Endothelial cell of umbilical vein (primary cell): ENCODE measurements at regions not wholly inside any gene's neighbourhood (a gene's known extent, or its start where the extent isn't known, plus 50 kb on each side); places are given as distances from the start of the nearest gene placed in this dataset.

Experiments used
- BruUV-seq: library from RNA; stranded (reverse); fragments of 400-500 nt; replicated peaks from 2 replicates; lab custom pipeline; 2021; lab: Mats Ljungman, UMichigan
- CTCF ChIA-PET: fragments of 300-600, 350-600 bp; sonication (Branson Sonifier 250); formaldehyde crosslinking; loops from one replicate; lab custom pipeline; 2021; ENCODE audit warnings: antibody characterized with exemption, inconsistent platforms; lab: Charles Lee
- POLR2A ChIA-PET: fragments of 300-600, 350-600 bp; sonication (Branson Sonifier 250); formaldehyde crosslinking; loops from one replicate; lab custom pipeline; 2021; ENCODE audit warnings: antibody characterized with exemption, inconsistent platforms; lab: Charles Lee
- DNase-seq: peaks from one replicate; pipeline ENCODE4 v3.0.0-alpha.2; 2011; ENCODE audit warnings: low read depth, low spot score
- FAIRE-seq: peaks from 2 replicates; lab custom pipeline; 2011; peaks lifted over from hg19 to GRCh38; lab: Jason Lieb, UNC
- H2AFZ ChIP-seq: 2 replicates; pipeline ENCODE4 v1.6.0; 2012; ENCODE audit warnings: low read depth, low read length, control low read depth, inconsistent platforms
- H3K27ac ChIP-seq: 2 replicates; pipeline ENCODE4 v1.5.1; 2011; ENCODE audit warnings: low read depth, mild to moderate bottlenecking, control low read depth, low read length, moderate library complexity; ENCODE audit not compliant: insufficient read depth
- H3K27me3 ChIP-seq, 2 experiments: 2 replicates each; pipeline versions ENCODE4 v1.6.0 to v1.6.1; 2011; ENCODE audit warnings: low read length in 2 of 2, mixed read lengths in 1 of 2; ENCODE audit not compliant: control insufficient read depth in 2 of 2, insufficient read depth in 2 of 2
- H3K36me3 ChIP-seq, 2 experiments: 2 replicates in 1 of 2; 3 replicates in 1 of 2; pipeline ENCODE4 v1.5.1; 2011; ENCODE audit warnings: low read length in 2 of 2, mild to moderate bottlenecking in 1 of 2, moderate library complexity in 1 of 2; ENCODE audit not compliant: control insufficient read depth in 2 of 2, insufficient read depth in 2 of 2; ENCODE audit errors: extremely low read depth in 1 of 2
- H3K4me1 ChIP-seq: 3 replicates; pipeline ENCODE4 v1.5.1; 2011; ENCODE audit warnings: mild to moderate bottlenecking, low read length; ENCODE audit not compliant: control insufficient read depth, insufficient read depth; ENCODE audit errors: extremely low read depth
- H3K4me2 ChIP-seq: 2 replicates; pipeline ENCODE4 v1.6.1; 2011; ENCODE audit warnings: low read length, control low read depth, mixed read lengths; ENCODE audit not compliant: insufficient read depth
- H3K4me3 ChIP-seq, 3 experiments: fragments of 200-600 bp in 1 of 3; sonication (generic), shearing (Covaris generic) in 1 of 3; replicated peaks in 1 of 3; 2 replicates each; pipeline ENCODE4 v1.5.1; 2011 to 2016; ENCODE audit warnings: control low read depth in 3 of 3, low read length in 3 of 3, mild to moderate bottlenecking in 2 of 3, inconsistent platforms in 1 of 3, low read depth in 1 of 3, moderate library complexity in 1 of 3; ENCODE audit not compliant: insufficient read depth in 1 of 3
- H3K79me2 ChIP-seq: 2 replicates; pipeline ENCODE4 v1.6.0; 2012; ENCODE audit warnings: low read length, inconsistent platforms; ENCODE audit not compliant: control insufficient read depth, insufficient read depth
- H3K9ac ChIP-seq: replicated peaks from 2 replicates; pipeline ENCODE3; 2011; ENCODE audit warnings: low read length, control low read depth; ENCODE audit not compliant: insufficient read depth; ENCODE audit errors: extremely low read depth
- H3K9me1 ChIP-seq: replicated peaks from 3 replicates; pipeline ENCODE4 v1.6.0; 2011; ENCODE audit warnings: mild to moderate bottlenecking, low read length; ENCODE audit not compliant: control insufficient read depth, insufficient read depth; ENCODE audit errors: extremely low read depth
- H3K9me3 ChIP-seq: replicated peaks from 2 replicates; pipeline ENCODE4 v1.5.1; 2012; ENCODE audit warnings: low read length, inconsistent platforms; ENCODE audit not compliant: control insufficient read depth, insufficient read depth
- H4K20me1 ChIP-seq: replicated peaks from 2 replicates; pipeline ENCODE3; 2011; ENCODE audit warnings: mild to moderate bottlenecking, low read length; ENCODE audit not compliant: control insufficient read depth, insufficient read depth; ENCODE audit errors: extremely low read depth
- EZH2 ChIP-seq: IDR thresholded peaks from 2 replicates; pipeline ENCODE4 v1.6.1; 2012; ENCODE audit warnings: borderline replicate concordance, low read depth, mild to moderate bottlenecking, moderate library complexity, low read length, inconsistent platforms; ENCODE audit not compliant: severe bottlenecking
- FOS ChIP-seq: IDR thresholded peaks from 2 replicates; pipeline ENCODE4 v1.6.1; 2011; ENCODE audit warnings: mild to moderate bottlenecking, low read length, moderate library complexity, borderline replicate concordance; ENCODE audit not compliant: insufficient read depth
- GATA2 ChIP-seq: IDR thresholded peaks from 2 replicates; pipeline ENCODE4 v1.7.0; 2011; ENCODE audit warnings: low read depth, mild to moderate bottlenecking, moderate library complexity, mixed read lengths, low read length; ENCODE audit not compliant: insufficient read length, insufficient read depth
- JUN ChIP-seq: IDR thresholded peaks from 2 replicates; pipeline ENCODE4 v1.6.1; 2011; ENCODE audit warnings: borderline replicate concordance, low read depth; ENCODE audit not compliant: insufficient read length, insufficient read depth
- MYC ChIP-seq: IDR thresholded peaks from one replicate; pipeline ENCODE4 v1.6.1; 2011; ENCODE audit warnings: mild to moderate bottlenecking, low read depth, low read length
- POLR2A ChIP-seq: IDR thresholded peaks from 2 replicates; pipeline ENCODE4 v1.6.1; 2012; ENCODE audit warnings: low read depth, mild to moderate bottlenecking, control low read depth, low read length
- POLR2AphosphoS5 ChIP-seq: IDR thresholded peaks from 2 replicates; pipeline ENCODE4 v1.6.1; 2012; ENCODE audit warnings: low read depth, mild to moderate bottlenecking, control low read depth, low read length, moderate library complexity; ENCODE audit not compliant: insufficient read depth
- dilution Hi-C: fragments of 300-500 bp; cut with MboI; formaldehyde crosslinking; loops from one replicate; pipeline ENCODE4 v1.15.0; 2019; ENCODE audit warnings: low sequenced_read_pairs; ENCODE audit not compliant: extremely low pct_ligation_motif_present
- intact Hi-C: fragments of 100-400 bp; cut with micrococcal nuclease; formaldehyde crosslinking; loops from one replicate; pipeline ENCODE4 v1.10.0; 2022
- TF ChIP-seq, protein P1 (sequence below), 2 donors: IDR thresholded peaks; 1 replicate in 1 of 2; 2 replicates in 1 of 2; pipeline ENCODE4 v1.5.1; 2011; ENCODE audit warnings: low read length in 2 of 2, mild to moderate bottlenecking in 2 of 2, moderate library complexity in 2 of 2, control low read depth in 1 of 2, inconsistent platforms in 1 of 2, low read depth in 1 of 2; ENCODE audit not compliant: insufficient read depth in 1 of 2; ENCODE audit errors: extremely low read depth in 1 of 2
- TF ChIP-seq, protein P2 (sequence below): IDR thresholded peaks from 2 replicates; pipeline ENCODE4 v1.6.1; 2011; ENCODE audit not compliant: insufficient read depth, insufficient read length

DNA sequence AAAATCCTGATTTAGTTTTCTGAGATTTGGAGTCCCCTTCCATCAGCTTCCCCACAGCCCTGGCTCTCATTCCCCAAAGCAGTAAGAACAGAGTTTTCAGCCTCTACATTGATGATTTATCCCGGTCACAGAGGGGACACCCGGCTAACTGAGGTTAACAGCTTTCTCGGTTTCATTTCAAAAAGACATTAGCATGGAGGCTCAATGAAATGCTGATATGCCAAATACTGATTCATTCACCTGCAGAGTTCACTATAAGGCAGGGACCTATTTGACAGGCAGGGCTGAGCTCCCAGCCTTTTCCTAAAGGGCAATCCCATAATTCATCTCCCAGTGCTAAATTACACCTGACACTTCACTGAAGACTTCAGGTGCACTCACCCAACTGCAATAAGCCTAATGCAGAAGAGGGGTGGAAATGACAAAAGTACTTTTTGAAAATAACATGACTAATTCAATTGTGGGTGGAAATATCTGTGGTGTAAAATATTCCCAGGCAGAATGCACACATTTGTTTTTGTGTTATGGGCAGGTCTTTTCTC lies 99.8 kb upstream of the PMFBP1 start:
- Histone ChIP-seq H4K20me1 (no peaks in the 10 kb centered on the region), H2AFZ (no peak overlapping the region), H3K4me1 (no peaks in the 10 kb centered on the region), H3K4me2 (no peak overlapping the region), H3K27me3 (no peaks in the 10 kb centered on the region), H3K9ac (no peak overlapping the region), H3K79me2 (no peaks in the 10 kb centered on the region), H3K36me3 (no peaks in the 10 kb centered on the region), H3K27ac (no peak overlapping the region), H3K9me1 (no peaks in the 10 kb centered on the region), H3K9me3 (no peaks in the 10 kb centered on the region), H3K4me3 (no peak overlapping the region)
- FAIRE-seq (no peak), DNase-seq (no peak)
- intact Hi-C loops = no loop called here
- no TSS peak for BruUV-seq
- dilution Hi-C loops = no loop called here
- no peak for TF ChIP-seq POLR2AphosphoS5
- TF ChIP-seq, protein P1, sequence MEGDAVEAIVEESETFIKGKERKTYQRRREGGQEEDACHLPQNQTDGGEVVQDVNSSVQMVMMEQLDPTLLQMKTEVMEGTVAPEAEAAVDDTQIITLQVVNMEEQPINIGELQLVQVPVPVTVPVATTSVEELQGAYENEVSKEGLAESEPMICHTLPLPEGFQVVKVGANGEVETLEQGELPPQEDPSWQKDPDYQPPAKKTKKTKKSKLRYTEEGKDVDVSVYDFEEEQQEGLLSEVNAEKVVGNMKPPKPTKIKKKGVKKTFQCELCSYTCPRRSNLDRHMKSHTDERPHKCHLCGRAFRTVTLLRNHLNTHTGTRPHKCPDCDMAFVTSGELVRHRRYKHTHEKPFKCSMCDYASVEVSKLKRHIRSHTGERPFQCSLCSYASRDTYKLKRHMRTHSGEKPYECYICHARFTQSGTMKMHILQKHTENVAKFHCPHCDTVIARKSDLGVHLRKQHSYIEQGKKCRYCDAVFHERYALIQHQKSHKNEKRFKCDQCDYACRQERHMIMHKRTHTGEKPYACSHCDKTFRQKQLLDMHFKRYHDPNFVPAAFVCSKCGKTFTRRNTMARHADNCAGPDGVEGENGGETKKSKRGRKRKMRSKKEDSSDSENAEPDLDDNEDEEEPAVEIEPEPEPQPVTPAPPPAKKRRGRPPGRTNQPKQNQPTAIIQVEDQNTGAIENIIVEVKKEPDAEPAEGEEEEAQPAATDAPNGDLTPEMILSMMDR (IDR thresholded peaks at IDR 0.05; ENCODE audit: extremely low read depth in 1 of 2, insufficient read depth in 1 of 2, low read depth in 1 of 2, low read length in 2 of 2) = no peak
- no peak for TF ChIP-seq JUN
- no peak for TF ChIP-seq FOS
- no peak for TF ChIP-seq EZH2
- TF ChIP-seq POLR2A = no peak
- no peak for TF ChIP-seq MYC
- no peak for TF ChIP-seq GATA2
- TF ChIP-seq, protein P2, sequence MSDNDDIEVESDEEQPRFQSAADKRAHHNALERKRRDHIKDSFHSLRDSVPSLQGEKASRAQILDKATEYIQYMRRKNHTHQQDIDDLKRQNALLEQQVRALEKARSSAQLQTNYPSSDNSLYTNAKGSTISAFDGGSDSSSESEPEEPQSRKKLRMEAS = no peak
- ChIA-PET POLR2A (no interaction called here), CTCF (interaction anchor here (0.9 to 3.6 kb wide), 3 partner anchors 10 to 195 kb away, joined by 4 to 13 read pairs (median 10); no protein-coding TSS in a partner anchor)
